ENCODE measurements at regions not wholly inside any gene's neighbourhood (a gene's known extent, or its start where the extent isn't known, plus 50 kb on each side); places are given as distances from the start of the nearest gene placed in this dataset.
A peak's percentile ranks its signal among the peaks of the same experiment; 100 is the strongest.

- Histone ChIP-seq H4K20me1 (ENCODE audit: low read depth, low read length) (no peaks in the 10 kb centered on the region), H3K27me3 (ENCODE audit: low read length) (no peaks in the 10 kb centered on the region), H3K4me3 (ENCODE audit: insufficient read depth, low read length, poor library complexity, severe bottlenecking) (no peak overlapping the region), H3K9me3 (ENCODE audit: insufficient read depth, low read length) (no peaks in the 10 kb centered on the region), H3K4me2 (ENCODE audit: low read depth, low read length, poor library complexity, severe bottlenecking) (peak overlapping the region; percentile 43), H3K27ac (ENCODE audit: low read depth, low read length) (0 out of 2 replicates have a peak overlapping the region, but pooled peaks have one; percentile 5), H3F3A (ENCODE audit: insufficient read depth) (no peaks in the 10 kb centered on the region), H3K79me2 (ENCODE audit: insufficient read depth, low read length) (no peaks in the 10 kb centered on the region), H3K36me3 (ENCODE audit: low read length) (no peaks in the 10 kb centered on the region), H2AFZ (ENCODE audit: low read depth, low read length, severe bottlenecking) (no peak overlapping the region), H3K9ac (ENCODE audit: low read length) (no peak overlapping the region), H3K9me2 (replicated peaks; ENCODE audit: insufficient read depth, low read length) (no peaks in the 10 kb centered on the region)
- TF ChIP-seq EZH2phosphoT487 (conservative IDR thresholded peaks at IDR 0.05; ENCODE audit: low read length) (no peak), CTCF (IDR thresholded peaks at IDR 0.05; ENCODE audit: insufficient read depth, low read length, poor library complexity, severe bottlenecking) (no peak)
These were observed 210.4 kb upstream of the NUDT4 start for GRCh38 chr12:93167331-93167730.

- no peaks in the 10 kb centered on the region for H3K9me3 ChIP-seq (ENCODE audit: insufficient read depth, low read length)
- no peaks in the 10 kb centered on the region for H3K27me3 ChIP-seq (ENCODE audit: low read length)
- H3F3A ChIP-seq (ENCODE audit: insufficient read depth) = no peaks in the 10 kb centered on the region
- no peaks in the 10 kb centered on the region for H3K9me2 ChIP-seq (replicated peaks; ENCODE audit: insufficient read depth, low read length)
- TF ChIP-seq CTCF (IDR thresholded peaks at IDR 0.05; ENCODE audit: insufficient read depth, low read length, poor library complexity, severe bottlenecking) (no peak), EZH2phosphoT487 (conservative IDR thresholded peaks at IDR 0.05; ENCODE audit: low read length) (no peak)
- H3K79me2 ChIP-seq (ENCODE audit: insufficient read depth, low read length) = no peaks in the 10 kb centered on the region
- no peaks in the 10 kb centered on the region for H4K20me1 ChIP-seq (ENCODE audit: low read depth, low read length)
- H3K36me3 ChIP-seq (ENCODE audit: low read length) = no peaks in the 10 kb centered on the region
- no peak overlapping the region for H3K27ac ChIP-seq (ENCODE audit: low read depth, low read length)
- H3K4me2 ChIP-seq (ENCODE audit: low read depth, low read length, poor library complexity, severe bottlenecking) = peak overlapping the region; percentile 43
- H3K4me3 ChIP-seq (ENCODE audit: insufficient read depth, low read length, poor library complexity, severe bottlenecking) = no peak overlapping the region
- H3K9ac ChIP-seq (ENCODE audit: low read length) = no peak overlapping the region
- H2AFZ ChIP-seq (ENCODE audit: low read depth, low read length, severe bottlenecking) = no peak overlapping the region
These were observed 209.8 kb upstream of the NUDT4 start for GRCh38 chr12:93167841-93168492.

- H4K20me1 ChIP-seq (ENCODE audit: low read depth, low read length) = no peaks in the 10 kb centered on the region
- no peak overlapping the region for H3K4me2 ChIP-seq (ENCODE audit: low read depth, low read length, poor library complexity, severe bottlenecking)
- TF ChIP-seq EZH2phosphoT487 (conservative IDR thresholded peaks at IDR 0.05; ENCODE audit: low read length) (no peak), CTCF (IDR thresholded peaks at IDR 0.05; ENCODE audit: insufficient read depth, low read length, poor library complexity, severe bottlenecking) (no peak)
- H3K9me2 ChIP-seq (replicated peaks; ENCODE audit: insufficient read depth, low read length) = no peaks in the 10 kb centered on the region
- no peaks in the 10 kb centered on the region for H3K79me2 ChIP-seq (ENCODE audit: insufficient read depth, low read length)
- no peak overlapping the region for H3K9ac ChIP-seq (ENCODE audit: low read length)
- no peak overlapping the region for H2AFZ ChIP-seq (ENCODE audit: low read depth, low read length, severe bottlenecking)
- no peaks in the 10 kb centered on the region for H3K9me3 ChIP-seq (ENCODE audit: insufficient read depth, low read length)
- no peaks in the 10 kb centered on the region for H3F3A ChIP-seq (ENCODE audit: insufficient read depth)
- no peaks in the 10 kb centered on the region for H3K36me3 ChIP-seq (ENCODE audit: low read length)
- no peaks in the 10 kb centered on the region for H3K27me3 ChIP-seq (ENCODE audit: low read length)
- no peak overlapping the region for H3K4me3 ChIP-seq (ENCODE audit: insufficient read depth, low read length, poor library complexity, severe bottlenecking)
- H3K27ac ChIP-seq (ENCODE audit: low read depth, low read length) = no peak overlapping the region
These were observed 209.0 kb upstream of the NUDT4 start for GRCh38 chr12:93168751-93169150.

Measured in SU-DHL-6 (cell line).